IPS-18a (cell line): ENCODE measurements at regions not wholly inside any gene's neighbourhood (a gene's known extent, or its start where the extent isn't known, plus 50 kb on each side); places are given as distances from the start of the nearest gene placed in this dataset.
"Not testable (repeated sequence)": the region's sequence is repeated elsewhere in the genome, so short reads cannot be mapped to it uniquely, and the experiment has no call there.

ENCODE experiments used
- H3K27ac ChIP-seq: one replicate; pipeline ENCODE4 v1.5.1; 2013; ENCODE audit warnings: low read length
- H3K27me3 ChIP-seq: one replicate; pipeline ENCODE4 v1.6.1; 2013; ENCODE audit warnings: mild to moderate bottlenecking, low read length; ENCODE audit not compliant: control insufficient read depth, insufficient read depth
- H3K36me3 ChIP-seq: one replicate; pipeline ENCODE4 v1.6.1; 2013; ENCODE audit warnings: low read depth, low read length; ENCODE audit not compliant: control insufficient read depth
- H3K4me1 ChIP-seq: one replicate; pipeline ENCODE4 v1.6.1; 2013; ENCODE audit warnings: low read depth, low read length; ENCODE audit not compliant: control insufficient read depth
- H3K4me3 ChIP-seq: one replicate; pipeline ENCODE4 v1.5.1; 2013; ENCODE audit warnings: low read length
- H3K9ac ChIP-seq: one replicate; pipeline ENCODE4 v1.6.1; 2013; ENCODE audit warnings: mild to moderate bottlenecking, low read length, moderate library complexity
- H3K9me3 ChIP-seq: one replicate; pipeline ENCODE4 v1.6.1; 2013; ENCODE audit warnings: low read depth, low read length; ENCODE audit not compliant: control insufficient read depth

- H3K4me1 ChIP-seq, H3K9me3 ChIP-seq, H3K36me3 ChIP-seq, H3K9ac ChIP-seq, H3K27ac ChIP-seq, H3K27me3 ChIP-seq, H3K4me3 ChIP-seq: not testable (repeated sequence)
Observed at GRCh38 chr11:13154374-13154773, 123.2 kb upstream of the BMAL1 start.

- Histone ChIP-seq H3K4me1 (peaks cover 7% of the 10 kb centered on the region), H3K27me3 (no peaks in the 10 kb centered on the region), H3K9ac (no peak overlapping the region), H3K4me3 (no peak overlapping the region), H3K9me3 (no peaks in the 10 kb centered on the region), H3K27ac (no peak overlapping the region), H3K36me3 (no peaks in the 10 kb centered on the region)
Observed at GRCh38 chr11:13160346-13160745, 117.2 kb upstream of the BMAL1 start.

GRCh38 chr11:13160806-13161205, 116.8 kb upstream of the BMAL1 start:
- Histone ChIP-seq H3K27me3 (no peaks in the 10 kb centered on the region), H3K27ac (no peak overlapping the region), H3K36me3 (no peaks in the 10 kb centered on the region), H3K4me3 (no peak overlapping the region), H3K9ac (no peak overlapping the region), H3K4me1 (peaks cover 7% of the 10 kb centered on the region), H3K9me3 (no peaks in the 10 kb centered on the region)

DNA sequence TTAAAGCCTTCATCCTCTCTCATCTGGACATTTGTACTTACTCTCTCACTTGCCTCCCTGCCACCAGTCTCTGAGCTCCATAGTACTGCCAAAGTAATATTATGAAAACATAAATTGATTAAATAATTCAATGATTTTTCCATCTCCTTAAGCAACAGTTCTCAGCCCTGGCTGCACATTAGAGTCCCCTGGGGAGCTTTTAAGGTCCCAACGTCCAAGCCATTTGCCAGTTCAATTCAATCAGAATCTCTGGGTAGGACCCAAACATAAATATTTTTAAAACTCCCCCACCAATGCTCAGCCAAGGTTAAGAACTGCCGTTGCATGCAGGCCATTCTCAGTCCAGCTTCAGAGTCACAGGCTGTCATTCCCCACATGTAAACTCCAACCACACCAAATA, 114.4 kb upstream of the BMAL1 start:
- Histone ChIP-seq H3K36me3 (no peaks in the 10 kb centered on the region), H3K9ac (no peak overlapping the region), H3K27me3 (no peaks in the 10 kb centered on the region), H3K27ac (no peak overlapping the region), H3K4me3 (no peak overlapping the region), H3K9me3 (no peaks in the 10 kb centered on the region), H3K4me1 (peaks cover 7% of the 10 kb centered on the region)

GRCh38 chr11:13166036-13166435, 111.6 kb upstream of the BMAL1 start:
- no peak overlapping the region for H3K27ac ChIP-seq
- H3K36me3 ChIP-seq, result no peaks in the 10 kb centered on the region
- no peaks in the 10 kb centered on the region for H3K9me3 ChIP-seq
- H3K9ac ChIP-seq, result no peak overlapping the region
- H3K4me3 ChIP-seq, result no peak overlapping the region
- no peaks in the 10 kb centered on the region for H3K27me3 ChIP-seq
- peaks cover 1% of the 10 kb centered on the region for H3K4me1 ChIP-seq

DNA sequence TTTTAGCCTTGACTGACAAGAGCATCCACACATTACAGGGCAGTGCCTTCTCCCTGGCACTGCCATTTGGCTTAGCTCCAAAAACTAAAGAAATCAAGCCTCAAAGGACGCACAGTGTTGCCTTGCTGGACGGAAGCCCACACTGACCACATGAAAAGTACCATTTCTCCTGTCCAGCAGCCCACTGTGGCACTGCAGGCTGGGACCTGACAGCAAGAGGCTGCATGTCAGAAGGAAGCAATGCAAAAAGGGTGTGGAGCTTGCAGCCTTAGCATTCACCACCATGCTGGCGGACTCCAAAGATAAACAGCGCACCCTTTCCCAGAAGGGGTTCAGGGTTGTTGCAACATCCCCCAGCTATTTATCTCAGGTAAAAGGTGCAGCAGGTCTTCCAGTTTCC, 109.3 kb upstream of the BMAL1 start:
- Histone ChIP-seq H3K27me3 (no peaks in the 10 kb centered on the region), H3K36me3 (no peaks in the 10 kb centered on the region), H3K9me3 (no peaks in the 10 kb centered on the region), H3K4me1 (no peaks in the 10 kb centered on the region), H3K4me3 (no peak overlapping the region), H3K27ac (no peak overlapping the region), H3K9ac (no peak overlapping the region)

DNA sequence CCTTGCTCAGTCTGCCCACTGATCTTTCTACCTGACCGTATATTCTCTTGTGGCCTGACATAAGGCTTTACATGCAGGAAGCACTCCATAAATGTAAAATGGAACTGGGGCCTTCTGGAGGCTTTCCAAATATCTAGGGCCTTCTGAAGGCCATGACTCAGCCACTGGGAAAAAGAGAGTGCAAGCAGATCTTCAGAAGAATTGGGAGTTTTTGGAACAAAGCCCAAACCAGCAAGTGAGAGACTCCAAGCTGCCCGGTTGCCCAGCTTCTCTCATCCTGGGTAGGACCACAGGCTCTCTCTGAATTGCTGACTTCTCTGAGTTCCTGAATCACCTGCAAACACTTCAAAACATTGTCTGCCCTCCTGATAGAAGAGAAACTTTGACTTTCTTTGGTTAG, 107.9 kb upstream of the BMAL1 start:
- Histone ChIP-seq H3K9ac (no peak overlapping the region), H3K4me1 (no peaks in the 10 kb centered on the region), H3K27ac (no peak overlapping the region), H3K9me3 (no peaks in the 10 kb centered on the region), H3K27me3 (no peaks in the 10 kb centered on the region), H3K4me3 (no peak overlapping the region), H3K36me3 (no peaks in the 10 kb centered on the region)

DNA sequence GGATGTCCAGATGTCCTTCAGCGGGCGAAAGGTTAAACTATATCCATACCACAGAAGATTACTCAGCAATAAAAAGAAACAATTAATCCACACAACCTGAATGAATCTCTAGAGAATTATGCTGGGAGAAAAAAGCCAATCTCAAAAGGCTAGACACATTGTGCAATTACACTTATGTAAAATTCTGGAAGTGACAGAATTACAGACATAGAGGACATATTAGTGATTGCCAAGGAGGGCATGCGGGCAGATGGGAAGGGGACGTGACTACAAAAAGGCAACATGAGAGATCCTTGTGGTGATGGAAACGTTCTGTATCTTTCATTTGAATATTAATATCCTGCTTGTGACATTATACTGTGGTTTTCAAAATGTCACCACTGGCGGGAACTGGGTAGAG, 103.5 kb upstream of the BMAL1 start:
- H3K27me3 ChIP-seq, result no peaks in the 10 kb centered on the region
- H3K9ac ChIP-seq, result no peak overlapping the region
- no peaks in the 10 kb centered on the region for H3K9me3 ChIP-seq
- no peaks in the 10 kb centered on the region for H3K36me3 ChIP-seq
- no peaks in the 10 kb centered on the region for H3K4me1 ChIP-seq
- no peak overlapping the region for H3K27ac ChIP-seq
- H3K4me3 ChIP-seq, result no peak overlapping the region

- no peaks in the 10 kb centered on the region for H3K36me3 ChIP-seq
- no peak overlapping the region for H3K27ac ChIP-seq
- H3K4me3 ChIP-seq, result no peak overlapping the region
Observed at GRCh38 chr11:13183094-13183825, 94.3 kb upstream of the BMAL1 start.

DNA sequence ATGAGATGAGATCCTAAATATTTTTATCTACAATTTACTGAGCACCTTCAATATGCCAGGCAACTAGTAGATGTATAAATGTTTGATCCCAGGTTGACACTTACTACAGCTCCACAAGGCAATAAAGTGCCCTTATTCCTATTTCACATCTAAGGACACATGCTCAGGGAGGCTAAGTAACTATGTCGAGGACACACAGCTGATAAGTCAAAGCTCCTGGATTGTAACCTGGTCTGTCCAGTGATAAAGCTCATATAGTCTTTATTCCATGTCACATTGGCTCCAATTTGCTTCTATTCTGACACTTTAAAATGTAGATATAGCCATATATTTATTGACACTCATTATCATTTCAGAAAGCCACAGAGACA, 93.8 kb upstream of the BMAL1 start:
- no peak overlapping the region for H3K27ac ChIP-seq

More at GRCh38 chr11:13183094-13183825, 94.3 kb upstream of the BMAL1 start:
- peaks cover 4% of the 10 kb centered on the region for H3K9me3 ChIP-seq
- H3K4me1 ChIP-seq, result no peaks in the 10 kb centered on the region
- no peak overlapping the region for H3K9ac ChIP-seq
- no peaks in the 10 kb centered on the region for H3K27me3 ChIP-seq

DNA sequence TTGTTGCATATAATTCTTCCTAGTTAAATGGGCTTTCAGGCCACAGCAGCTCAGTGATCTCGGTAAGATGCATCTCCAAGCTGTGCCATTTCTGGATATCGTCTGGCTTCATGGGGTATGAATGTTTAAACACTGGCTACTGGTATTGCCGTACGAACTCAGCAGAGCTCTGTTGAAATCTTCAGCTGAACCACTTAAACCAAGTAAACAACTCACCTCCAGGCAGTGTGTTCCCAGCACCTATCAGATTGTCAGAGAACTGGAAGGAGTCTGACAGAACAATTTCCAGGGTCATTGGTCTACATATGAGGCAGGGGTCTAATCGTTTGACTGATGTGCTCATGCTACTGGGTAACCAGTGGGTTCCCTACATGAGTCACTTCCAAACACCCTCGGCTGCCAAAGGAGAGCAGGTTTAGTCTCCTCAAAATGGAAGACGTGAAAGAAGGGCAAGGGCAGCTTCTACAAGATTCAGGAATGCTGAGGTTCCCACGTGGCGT, 93.2 kb upstream of the BMAL1 start:
- H3K4me1 ChIP-seq, result no peaks in the 10 kb centered on the region
- no peak overlapping the region for H3K27ac ChIP-seq
- H3K4me3 ChIP-seq, result no peak overlapping the region
- H3K27me3 ChIP-seq, result no peaks in the 10 kb centered on the region
- peaks cover 10% of the 10 kb centered on the region for H3K9me3 ChIP-seq
- no peaks in the 10 kb centered on the region for H3K36me3 ChIP-seq
- no peak overlapping the region for H3K9ac ChIP-seq

More for the DNA sequence above, 93.8 kb upstream of the BMAL1 start:
- no peaks in the 10 kb centered on the region for H3K36me3 ChIP-seq
- H3K9ac ChIP-seq, result no peak overlapping the region
- H3K4me1 ChIP-seq, result no peaks in the 10 kb centered on the region
- H3K4me3 ChIP-seq, result no peak overlapping the region
- peaks cover 10% of the 10 kb centered on the region for H3K9me3 ChIP-seq
- H3K27me3 ChIP-seq, result no peaks in the 10 kb centered on the region

GRCh38 chr11:13188179-13188578, 89.4 kb upstream of the BMAL1 start:
- Histone ChIP-seq H3K9me3 (peaks cover 10% of the 10 kb centered on the region), H3K27ac (no peak overlapping the region), H3K4me3 (no peak overlapping the region), H3K4me1 (no peaks in the 10 kb centered on the region), H3K9ac (no peak overlapping the region), H3K27me3 (no peaks in the 10 kb centered on the region), H3K36me3 (no peaks in the 10 kb centered on the region)
